HG03432 (cell line): ENCODE measurements at regions not wholly inside any gene's neighbourhood (a gene's known extent, or its start where the extent isn't known, plus 50 kb on each side); places are given as distances from the start of the nearest gene placed in this dataset.
"Not testable (repeated sequence)": the region's sequence is repeated elsewhere in the genome, so short reads cannot be mapped to it uniquely, and the experiment has no call there.

Source experiments
- ATAC-seq: cut with Tn5 transposase; IDR thresholded peaks from one replicate; pipeline ENCODE4 v1.9.1; 2021; ENCODE audit warnings: mild to moderate bottlenecking, moderate library complexity; ENCODE audit not compliant: unreplicated experiment

DNA sequence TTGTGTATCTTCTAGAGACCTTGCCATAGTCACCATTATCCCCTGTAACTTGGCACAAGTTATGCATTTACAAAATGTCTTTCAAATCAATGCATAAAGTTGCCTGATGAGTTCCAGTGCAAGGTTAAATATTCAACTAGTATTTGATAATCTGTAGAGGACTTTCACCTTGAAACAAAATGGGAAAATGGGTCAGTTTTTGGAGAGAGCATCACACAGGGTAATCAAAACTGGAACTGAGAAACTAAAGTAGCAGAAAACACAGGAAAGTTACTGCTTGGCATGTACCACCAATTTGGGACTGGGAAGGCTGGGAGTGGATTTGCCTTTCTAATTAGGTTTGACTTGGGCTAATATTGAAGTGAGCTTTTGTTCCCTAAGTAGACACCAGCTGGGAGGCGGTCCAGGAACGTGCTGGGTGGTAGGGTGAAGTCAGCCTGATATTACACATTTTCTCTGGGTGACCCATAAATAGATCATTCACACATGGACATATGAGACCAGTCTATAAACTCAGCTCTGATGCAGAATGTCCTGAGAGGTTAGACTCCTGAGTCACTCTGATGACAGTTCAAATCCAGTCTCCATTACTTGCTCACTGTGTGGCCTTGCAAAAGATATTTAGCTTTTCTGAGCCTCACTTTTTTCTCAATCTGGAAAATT, 152.3 kb downstream of the PCTP start:
- ATAC-seq: no peak

GRCh38 chr17:55909776-55910175, 158.9 kb downstream of the PCTP start:
- no peak for ATAC-seq

DNA sequence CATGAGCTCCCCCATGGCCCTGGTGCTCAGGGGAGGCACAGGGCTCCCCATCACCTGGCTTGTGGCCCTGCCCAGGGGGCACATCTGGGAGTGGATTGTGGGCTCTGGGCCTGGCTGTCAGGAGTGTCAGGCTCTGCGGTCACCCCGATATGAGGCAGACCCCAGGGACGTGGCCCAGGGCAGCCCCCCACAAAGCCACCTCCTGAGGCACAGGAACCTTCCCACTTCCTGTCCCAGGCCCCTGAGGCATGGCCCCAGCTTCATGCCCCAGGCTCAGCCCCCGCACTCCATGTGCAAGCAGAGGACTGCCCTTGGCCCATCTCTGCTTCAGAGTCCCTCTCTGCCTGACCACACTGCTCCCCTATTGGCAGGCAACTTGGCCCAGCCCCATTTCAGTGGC, 160.3 kb downstream of the PCTP start:
- ATAC-seq: no peak

DNA sequence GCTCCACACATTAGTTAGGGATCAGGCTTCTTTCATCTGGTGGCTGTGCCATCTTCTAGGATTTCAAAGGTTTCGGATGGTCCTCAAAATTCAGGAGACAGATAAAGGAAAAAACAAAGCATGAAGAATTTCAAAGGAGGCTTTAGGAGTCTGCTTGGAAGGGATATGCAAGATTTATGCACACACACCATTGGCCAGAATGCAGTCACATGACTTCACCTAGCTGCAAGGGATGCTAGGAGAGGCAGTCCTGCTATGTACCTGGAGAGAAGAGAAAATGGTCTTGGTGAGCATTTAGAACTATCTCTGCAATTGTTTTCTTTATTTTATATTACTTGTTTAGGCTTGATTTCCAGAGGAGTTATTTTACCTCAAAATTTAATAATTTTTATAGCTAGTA, 174.6 kb downstream of the PCTP start:
- no peak for ATAC-seq

DNA sequence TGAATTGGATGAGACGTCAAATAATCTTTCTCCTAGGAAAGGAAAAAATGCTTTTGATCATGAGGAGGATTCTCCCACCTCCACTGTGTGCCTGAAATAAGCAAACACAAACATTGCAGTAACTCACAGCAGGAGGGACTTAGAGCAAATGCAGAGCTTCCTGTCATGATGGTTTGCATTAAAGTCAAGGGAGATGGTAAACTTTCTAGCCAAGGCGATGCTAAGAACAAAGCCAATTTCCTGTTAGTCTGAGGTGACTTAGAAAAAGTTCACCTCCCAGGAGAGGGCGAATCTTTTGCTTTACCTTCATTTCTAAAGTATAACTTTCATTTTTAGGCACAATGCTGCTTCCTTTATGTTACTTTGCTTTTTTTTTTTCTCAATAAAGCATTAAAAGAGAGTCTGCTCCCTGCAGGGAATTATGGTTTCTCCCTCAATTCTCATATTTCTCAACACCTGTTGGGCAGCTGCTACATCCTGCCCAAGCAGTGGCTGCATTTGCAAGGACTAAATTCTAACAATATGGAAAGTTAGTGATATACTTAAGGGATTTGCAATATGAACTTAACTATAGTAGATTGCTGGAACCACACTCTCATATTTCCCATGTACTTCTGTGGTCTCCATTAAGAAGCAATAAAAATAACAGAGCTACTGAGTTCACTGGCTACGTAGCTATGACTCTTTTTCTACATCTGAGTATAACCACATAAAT, 175.6 kb downstream of the PCTP start:
- no peak for ATAC-seq

- no peak for ATAC-seq
These were observed 179.5 kb downstream of the PCTP start for GRCh38 chr17:55930291-55930809.

DNA sequence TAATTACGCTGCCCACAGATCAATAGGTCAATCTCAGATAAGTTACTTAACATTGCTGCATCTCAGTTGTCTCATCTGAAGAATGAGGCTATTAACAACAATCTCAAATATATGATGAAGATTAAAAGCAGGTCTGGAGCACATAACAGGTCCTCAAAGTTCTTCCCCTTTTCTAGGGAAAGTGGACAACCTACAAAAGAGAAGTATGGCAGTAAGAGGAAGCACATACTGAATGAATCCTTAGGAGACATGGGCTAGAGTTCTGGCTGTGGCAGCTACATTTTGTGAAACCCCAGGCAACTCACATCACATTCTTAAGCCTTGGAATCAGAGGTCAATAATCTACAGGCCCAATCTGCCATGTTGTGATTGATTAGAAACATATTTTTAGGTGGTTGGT, 180.6 kb downstream of the PCTP start:
- no peak for ATAC-seq

GRCh38 chr17:55932973-55933372, 182.1 kb downstream of the PCTP start:
- no peak for ATAC-seq

GRCh38 chr17:55939181-55939810, 188.4 kb downstream of the PCTP start:
- not testable (repeated sequence) for ATAC-seq

DNA sequence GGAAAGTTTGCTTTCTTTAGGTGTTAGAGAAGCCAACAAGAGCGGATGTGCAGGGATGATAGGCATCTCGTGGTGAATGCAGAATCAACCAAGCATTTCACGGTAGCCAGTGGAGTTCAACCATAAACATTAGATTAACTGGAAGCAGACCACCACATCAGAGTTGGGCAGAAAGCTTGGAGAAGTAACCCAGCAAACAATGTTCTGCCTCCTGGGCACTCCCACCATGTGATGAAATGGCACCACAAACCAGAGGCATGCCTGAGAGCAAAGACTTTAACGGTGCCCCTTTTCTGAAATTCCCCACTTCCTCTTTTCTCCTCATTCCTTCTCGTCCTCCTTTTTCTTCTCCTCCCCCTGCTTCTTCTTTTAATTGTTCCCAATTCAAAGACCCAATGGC, 193.5 kb upstream of the ANKFN1 start:
- ATAC-seq: no peak

DNA sequence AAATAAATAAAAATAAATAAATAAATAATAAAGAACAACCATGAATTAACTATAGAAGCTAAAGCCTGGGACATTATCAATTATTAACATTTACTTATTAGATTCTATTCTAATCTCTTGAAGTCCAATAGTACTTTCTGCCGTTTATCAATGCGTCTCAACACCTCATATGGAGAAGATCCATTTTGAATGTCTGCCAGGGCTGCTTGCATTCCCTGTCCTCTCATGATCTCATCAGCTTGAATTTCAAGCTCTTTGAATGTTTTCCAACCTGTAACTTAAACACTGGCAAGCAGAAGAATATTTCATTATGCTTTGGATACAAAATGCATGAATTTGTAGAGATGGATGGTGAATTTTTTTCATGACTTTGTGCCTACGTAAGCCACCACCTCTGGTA, 191.9 kb upstream of the ANKFN1 start:
- ATAC-seq: no peak

DNA sequence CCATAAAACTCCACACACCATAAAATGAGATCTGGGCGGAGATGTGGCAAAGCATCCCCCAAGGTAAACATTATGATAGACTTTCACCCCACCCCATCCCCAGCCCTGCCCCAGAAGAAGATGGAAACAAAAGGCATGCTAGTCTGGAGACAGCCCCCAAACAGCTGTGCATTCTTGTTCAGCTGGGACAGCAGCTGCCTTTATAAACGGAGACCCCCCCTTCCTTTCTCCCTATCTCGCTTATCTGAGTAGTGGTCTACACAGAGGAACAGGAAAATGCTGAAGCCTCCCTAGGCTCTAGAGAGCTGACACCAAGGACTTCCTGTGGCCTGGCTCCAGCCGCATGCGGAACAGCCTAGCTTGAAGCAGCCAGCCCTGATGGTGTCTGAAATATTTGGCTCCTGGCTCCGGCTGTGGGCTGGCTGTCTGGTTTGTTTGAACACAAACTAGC, 190.3 kb upstream of the ANKFN1 start:
- no peak for ATAC-seq

- no peak for ATAC-seq
These were observed 189.1 kb upstream of the ANKFN1 start for GRCh38 chr17:55964191-55964590.

DNA sequence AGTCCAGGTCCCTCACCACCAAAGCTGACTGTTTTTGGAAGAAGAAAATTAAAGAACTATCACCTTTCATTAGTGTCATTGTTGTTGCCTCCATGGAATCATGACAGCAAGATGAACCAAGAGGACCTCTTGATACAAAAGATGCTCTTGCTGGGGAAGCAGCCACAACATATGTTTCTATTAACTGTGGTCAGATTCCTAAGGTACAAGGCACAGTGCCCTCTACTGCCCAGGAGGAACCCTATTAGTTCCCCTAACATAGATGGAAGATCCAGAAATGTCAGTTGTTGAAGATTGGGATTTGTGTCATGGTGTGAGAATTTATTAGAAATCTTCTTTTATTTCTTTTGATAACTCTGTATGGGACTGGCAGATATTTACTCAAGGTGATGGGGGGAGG, 188.2 kb upstream of the ANKFN1 start:
- ATAC-seq: no peak

DNA sequence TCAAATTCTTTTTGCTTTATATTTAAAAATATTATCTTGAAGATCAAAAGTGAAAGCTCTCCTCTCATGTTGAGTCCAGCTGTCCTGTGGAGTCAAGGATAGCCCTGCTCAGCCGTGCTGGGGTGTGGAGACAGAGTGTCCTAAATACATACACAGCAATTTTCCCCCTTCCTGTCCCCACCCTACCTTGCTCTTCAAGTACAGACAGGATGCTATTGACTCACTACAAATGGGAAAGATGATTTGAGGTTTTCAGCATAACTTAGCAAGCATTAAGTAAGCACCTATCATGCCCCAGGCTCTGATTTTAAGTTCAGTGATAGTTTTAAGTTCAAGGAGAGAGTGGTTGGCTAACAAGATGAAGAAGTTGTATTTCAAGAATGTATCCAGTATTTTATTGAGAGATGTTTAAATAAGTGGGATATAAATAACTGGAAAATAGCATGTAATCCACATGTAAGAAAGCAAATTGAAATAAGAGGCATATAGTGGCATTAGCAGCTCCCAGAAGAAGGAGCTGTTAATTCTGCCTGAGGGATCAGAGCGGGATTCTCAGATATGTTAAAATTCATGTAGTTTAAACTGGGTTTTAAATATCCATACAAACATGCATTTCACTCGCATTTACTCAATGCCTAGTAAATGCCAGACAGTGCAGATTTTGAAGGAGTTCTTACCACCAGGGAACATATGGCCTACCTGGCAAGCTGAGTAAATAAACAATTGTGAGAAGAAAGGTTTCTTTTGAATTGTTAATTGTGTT, 183.5 kb upstream of the ANKFN1 start:
- ATAC-seq: no peak

GRCh38 chr17:55978578-55978977, 174.7 kb upstream of the ANKFN1 start:
- no peak for ATAC-seq

GRCh38 chr17:55983096-55983495, 170.2 kb upstream of the ANKFN1 start:
- ATAC-seq: no peak

- no peak for ATAC-seq
These were observed 166.5 kb upstream of the ANKFN1 start for GRCh38 chr17:55986817-55987216.

GRCh38 chr17:55988861-55989260, 164.4 kb upstream of the ANKFN1 start:
- ATAC-seq: no peak

DNA sequence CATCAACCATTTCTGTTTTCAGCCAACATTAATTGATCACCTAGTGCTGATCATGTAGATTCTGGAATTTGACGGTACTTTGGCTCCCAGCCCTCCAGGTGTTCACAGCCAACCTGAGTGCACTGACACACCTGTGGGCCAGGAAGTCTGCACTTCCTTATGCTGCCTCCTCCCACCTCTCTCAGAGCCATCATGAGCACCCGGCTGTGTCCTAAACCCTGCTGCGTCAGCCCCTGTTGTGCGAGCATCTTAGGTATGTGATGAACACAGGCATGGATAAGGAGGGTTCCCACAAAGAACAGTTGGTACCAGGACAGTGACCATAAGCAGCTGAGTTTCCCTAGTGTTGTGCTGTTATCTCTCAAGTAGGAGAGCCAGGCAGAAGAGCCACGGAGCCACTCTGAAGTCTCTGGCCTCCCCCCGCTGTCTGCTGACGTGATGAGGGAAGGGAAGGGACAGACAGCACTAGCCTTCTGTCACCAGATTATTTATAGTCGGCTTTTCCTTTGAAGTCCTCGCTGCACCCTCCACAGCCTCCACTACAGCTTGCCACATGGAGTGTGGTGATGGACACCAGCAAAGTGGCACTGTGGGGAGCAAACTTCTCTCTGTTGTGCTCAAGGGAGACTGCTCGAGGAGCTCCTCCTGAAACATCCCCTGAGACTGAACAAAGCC, 162.8 kb upstream of the ANKFN1 start:
- ATAC-seq: no peak

- ATAC-seq: no peak
These were observed 156.4 kb upstream of the ANKFN1 start for GRCh38 chr17:55996826-55997225.
